ENCODE measurements at regions not wholly inside any gene's neighbourhood (a gene's known extent, or its start where the extent isn't known, plus 50 kb on each side); places are given as distances from the start of the nearest gene placed in this dataset.

GRCh38 chr5:52624291-52624690, 163.4 kb upstream of the ITGA1 start:
- TF ChIP-seq EZH2 (IDR thresholded peaks at IDR 0.05; ENCODE audit: borderline replicate concordance, insufficient read depth, low read length, poor library complexity, severe bottlenecking) (no peak), REST (IDR thresholded peaks at IDR 0.05; ENCODE audit: borderline replicate concordance) (no peak), POLR2AphosphoS5 (IDR thresholded peaks at IDR 0.05) (no peak), RAD21 (conservative IDR thresholded peaks at IDR 0.05) (no peak), TAF1 (IDR thresholded peaks at IDR 0.05; ENCODE audit: low read depth) (no peak)
- Histone ChIP-seq H3K27me3 (ENCODE audit: insufficient read depth, low read depth, low read length) (no peaks in the 10 kb centered on the region), H2AFZ (ENCODE audit: low read depth, low read length) (no peak overlapping the region), H3K36me3 (ENCODE audit: insufficient read depth, low read length) (no peaks in the 10 kb centered on the region), H3K4me3 (ENCODE audit: low read length) (no peak overlapping the region), H3F3A (ENCODE audit: insufficient read depth, low read length, poor library complexity, severe bottlenecking) (no peaks in the 10 kb centered on the region), H3K79me2 (replicated peaks; ENCODE audit: insufficient read depth, low read length) (no peaks in the 10 kb centered on the region), H4K20me1 (ENCODE audit: insufficient read depth) (no peaks in the 10 kb centered on the region), H3K9ac (ENCODE audit: low read length) (no peak overlapping the region), H3K27ac (ENCODE audit: low read length) (no peak overlapping the region), H3K9me3 (ENCODE audit: low read length) (no peaks in the 10 kb centered on the region), H3K4me2 (ENCODE audit: low read length) (no peak overlapping the region), H3K9me2 (ENCODE audit: insufficient read depth, low read length) (no peaks in the 10 kb centered on the region)

GRCh38 chr5:52626312-52626711, 161.4 kb upstream of the ITGA1 start:
- no peaks in the 10 kb centered on the region for H3K9me3 ChIP-seq (ENCODE audit: low read length)
- TF ChIP-seq EP300 (conservative IDR thresholded peaks at IDR 0.05; ENCODE audit: poor library complexity, severe bottlenecking) = no peak
- no peak for TF ChIP-seq EZH2 (IDR thresholded peaks at IDR 0.05; ENCODE audit: borderline replicate concordance, insufficient read depth, low read length, poor library complexity, severe bottlenecking)
- no peak for TF ChIP-seq TAF1 (IDR thresholded peaks at IDR 0.05; ENCODE audit: low read depth)
- no peak overlapping the region for H3K27ac ChIP-seq (ENCODE audit: low read length)
- no peaks in the 10 kb centered on the region for H3F3A ChIP-seq (ENCODE audit: insufficient read depth, low read length, poor library complexity, severe bottlenecking)
- no peaks in the 10 kb centered on the region for H3K36me3 ChIP-seq (ENCODE audit: insufficient read depth, low read length)
- no peak overlapping the region for H3K4me3 ChIP-seq (ENCODE audit: low read length)
- H3K9ac ChIP-seq (ENCODE audit: low read length) = no peak overlapping the region
- H3K9me2 ChIP-seq (ENCODE audit: insufficient read depth, low read length) = no peaks in the 10 kb centered on the region
- no peaks in the 10 kb centered on the region for H3K27me3 ChIP-seq (ENCODE audit: insufficient read depth, low read depth, low read length)
- no peaks in the 10 kb centered on the region for H3K79me2 ChIP-seq (replicated peaks; ENCODE audit: insufficient read depth, low read length)
- H2AFZ ChIP-seq (ENCODE audit: low read depth, low read length) = no peak overlapping the region
- no peak overlapping the region for H3K4me2 ChIP-seq (ENCODE audit: low read length)
- no peaks in the 10 kb centered on the region for H4K20me1 ChIP-seq (ENCODE audit: insufficient read depth)

GRCh38 chr5:52627740-52628139, 160.0 kb upstream of the ITGA1 start:
- Histone ChIP-seq H3K4me2 (ENCODE audit: low read length) (no peak overlapping the region), H3K9ac (ENCODE audit: low read length) (no peak overlapping the region), H2AFZ (ENCODE audit: low read depth, low read length) (no peak overlapping the region), H3F3A (ENCODE audit: insufficient read depth, low read length, poor library complexity, severe bottlenecking) (no peaks in the 10 kb centered on the region), H3K27me3 (ENCODE audit: insufficient read depth, low read depth, low read length) (no peaks in the 10 kb centered on the region), H3K27ac (ENCODE audit: low read length) (no peak overlapping the region), H3K9me3 (ENCODE audit: low read length) (no peaks in the 10 kb centered on the region), H3K36me3 (ENCODE audit: insufficient read depth, low read length) (no peaks in the 10 kb centered on the region), H3K9me2 (ENCODE audit: insufficient read depth, low read length) (no peaks in the 10 kb centered on the region), H4K20me1 (ENCODE audit: insufficient read depth) (no peaks in the 10 kb centered on the region), H3K4me3 (ENCODE audit: low read length) (no peak overlapping the region), H3K79me2 (replicated peaks; ENCODE audit: insufficient read depth, low read length) (no peaks in the 10 kb centered on the region)
- TF ChIP-seq RAD21 (conservative IDR thresholded peaks at IDR 0.05) (no peak), EP300 (conservative IDR thresholded peaks at IDR 0.05; ENCODE audit: poor library complexity, severe bottlenecking) (no peak), POLR2AphosphoS5 (IDR thresholded peaks at IDR 0.05) (no peak), TAF1 (IDR thresholded peaks at IDR 0.05; ENCODE audit: low read depth) (no peak), SMC3 (conservative IDR thresholded peaks at IDR 0.05; ENCODE audit: poor library complexity) (no peak), EZH2 (IDR thresholded peaks at IDR 0.05; ENCODE audit: borderline replicate concordance, insufficient read depth, low read length, poor library complexity, severe bottlenecking) (no peak), REST (IDR thresholded peaks at IDR 0.05; ENCODE audit: borderline replicate concordance) (no peak), MXI1 (conservative IDR thresholded peaks at IDR 0.05; ENCODE audit: poor library complexity, severe bottlenecking) (no peak), CTCF (IDR thresholded peaks at IDR 0.05; ENCODE audit: poor library complexity, severe bottlenecking) (no peak)
